SK-N-MC (cell line): ENCODE measurements at regions not wholly inside any gene's neighbourhood (a gene's known extent, or its start where the extent isn't known, plus 50 kb on each side); places are given as distances from the start of the nearest gene placed in this dataset.

ENCODE experiments used
- EZH2 ChIP-seq: fragments of 200-600 bp; sonication (generic); IDR thresholded peaks from one replicate; pipeline ENCODE4 v1.6.1; 2017; ENCODE audit warnings: antibody characterized with exemption
- FOXP2 ChIP-seq: optimal IDR thresholded peaks from 2 replicates; pipeline ENCODE3; 2011; ENCODE audit warnings: mild to moderate bottlenecking, moderate library complexity; ENCODE audit not compliant: insufficient read depth; ENCODE audit errors: extremely low read length, control extremely low read depth
- POLR2AphosphoS5 ChIP-seq: IDR thresholded peaks from 2 replicates; pipeline ENCODE4 v1.6.1; 2012; ENCODE audit warnings: mild to moderate bottlenecking, low read depth, low read length, borderline replicate concordance

DNA sequence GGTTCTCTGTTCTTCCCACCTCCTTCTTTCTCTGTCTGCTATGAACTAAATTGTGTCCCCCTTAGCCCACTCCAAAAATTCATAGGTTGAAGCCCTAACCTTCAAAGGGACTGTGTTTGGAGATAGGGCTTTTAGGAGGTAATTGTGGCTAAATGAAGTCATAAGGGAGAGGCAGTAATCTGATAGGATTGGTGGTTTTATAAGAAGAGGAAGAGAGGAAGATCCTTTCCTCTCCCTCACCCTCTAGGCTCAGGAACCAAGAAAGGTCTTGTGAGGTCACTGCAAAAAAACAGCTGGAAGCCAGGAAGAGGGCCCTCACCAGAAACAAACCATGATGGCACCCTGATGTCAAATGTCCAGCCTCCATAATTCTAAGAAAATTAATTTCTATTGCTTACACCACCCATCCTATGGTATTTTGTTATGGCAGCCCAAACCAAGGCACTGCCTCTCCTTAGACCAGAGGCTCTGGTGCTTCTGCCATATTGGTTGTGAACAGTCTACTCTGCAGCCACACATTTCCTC lies 135.1 kb upstream of the COL21A1 start:
- TF ChIP-seq POLR2AphosphoS5 = no peak
- TF ChIP-seq EZH2 = no peak
- TF ChIP-seq FOXP2 = no peak
